Smooth muscle cell (in vitro differentiated cells): ENCODE measurements at regions not wholly inside any gene's neighbourhood (a gene's known extent, or its start where the extent isn't known, plus 50 kb on each side); places are given as distances from the start of the nearest gene placed in this dataset.

Source experiments
- DNase-seq: peaks from one replicate; lab custom pipeline; 2025; ENCODE audit not compliant: unreplicated experiment; lab: John Stamatoyannopoulos, UW
- H2AFZ ChIP-seq: fragments of 200-600 bp; sonication (generic); 2 replicates; pipeline ENCODE4 v1.6.0; 2016; ENCODE audit warnings: antibody characterized with exemption, low read depth, mild to moderate bottlenecking
- H3F3A ChIP-seq: fragments of 200-600 bp; sonication (generic); 2 replicates; pipeline ENCODE4 v1.6.0; 2017; ENCODE audit warnings: antibody characterized with exemption, low read depth
- H3K27ac ChIP-seq: fragments of 200-600 bp; sonication (generic); 2 replicates; pipeline ENCODE4 v1.5.1; 2016; ENCODE audit warnings: low read depth, mild to moderate bottlenecking
- H3K27me3 ChIP-seq: fragments of 200-600 bp; sonication (generic); 2 replicates; pipeline ENCODE4 v1.6.1; 2016; ENCODE audit warnings: low read depth, mild to moderate bottlenecking
- H3K36me3 ChIP-seq: fragments of 200-600 bp; sonication (generic); 2 replicates; pipeline ENCODE4 v1.5.1; 2016; ENCODE audit warnings: low read depth
- H3K4me1 ChIP-seq: fragments of 200-600 bp; sonication (generic); 2 replicates; pipeline ENCODE4 v1.5.1; 2016; ENCODE audit warnings: low read depth
- H3K4me2 ChIP-seq: fragments of 200-600 bp; sonication (generic); 2 replicates; pipeline ENCODE4 v1.6.0; 2016; ENCODE audit warnings: mild to moderate bottlenecking
- H3K4me3 ChIP-seq: fragments of 200-600 bp; sonication (generic); 2 replicates; pipeline ENCODE4 v1.5.1; 2016; ENCODE audit warnings: mild to moderate bottlenecking
- H3K79me2 ChIP-seq: fragments of 200-600 bp; sonication (generic); 2 replicates; pipeline ENCODE4 v1.6.0; 2016; ENCODE audit warnings: low read depth, mild to moderate bottlenecking
- H3K9ac ChIP-seq: fragments of 200-600 bp; sonication (generic); 2 replicates; pipeline ENCODE4 v1.6.0; 2016; ENCODE audit warnings: low read depth
- H3K9me3 ChIP-seq: fragments of 200-600 bp; sonication (generic); replicated peaks from 2 replicates; pipeline ENCODE4 v1.5.1; 2016; ENCODE audit warnings: low read depth
- H4K20me1 ChIP-seq: fragments of 200-600 bp; sonication (generic); 2 replicates; pipeline ENCODE4 v1.6.0; 2016; ENCODE audit warnings: low read depth
- WGBS: methylation state at CpG from one replicate; pipeline ENCODE4 v1.1.7; 2016; ENCODE audit warnings: low lambda C conversion rate; 5-methylcytosine and 5-hydroxymethylcytosine counted together
- TF ChIP-seq, protein P1 (sequence below): fragments of 200-600 bp; sonication (generic); IDR thresholded peaks from 2 replicates; pipeline ENCODE4 v1.5.1; 2017; ENCODE audit warnings: borderline replicate concordance, mild to moderate bottlenecking, antibody characterized with exemption; ENCODE audit not compliant: insufficient read depth, poor library complexity, severe bottlenecking

- Histone ChIP-seq H4K20me1 (no peaks in the 10 kb centered on the region), H3K27ac (no peak overlapping the region), H3K9me3 (no peaks in the 10 kb centered on the region), H3K27me3 (peaks cover 8% of the 10 kb centered on the region), H3K4me1 (no peaks in the 10 kb centered on the region), H3K4me2 (no peak overlapping the region), H3K4me3 (no peak overlapping the region), H3K79me2 (no peaks in the 10 kb centered on the region), H3F3A (no peaks in the 10 kb centered on the region), H3K9ac (no peak overlapping the region), H2AFZ (no peak overlapping the region), H3K36me3 (no peaks in the 10 kb centered on the region)
- DNase-seq = no peak
- WGBS = 94% methylated on average over 14 of the region's 14 CpGs
- TF ChIP-seq, protein P1, sequence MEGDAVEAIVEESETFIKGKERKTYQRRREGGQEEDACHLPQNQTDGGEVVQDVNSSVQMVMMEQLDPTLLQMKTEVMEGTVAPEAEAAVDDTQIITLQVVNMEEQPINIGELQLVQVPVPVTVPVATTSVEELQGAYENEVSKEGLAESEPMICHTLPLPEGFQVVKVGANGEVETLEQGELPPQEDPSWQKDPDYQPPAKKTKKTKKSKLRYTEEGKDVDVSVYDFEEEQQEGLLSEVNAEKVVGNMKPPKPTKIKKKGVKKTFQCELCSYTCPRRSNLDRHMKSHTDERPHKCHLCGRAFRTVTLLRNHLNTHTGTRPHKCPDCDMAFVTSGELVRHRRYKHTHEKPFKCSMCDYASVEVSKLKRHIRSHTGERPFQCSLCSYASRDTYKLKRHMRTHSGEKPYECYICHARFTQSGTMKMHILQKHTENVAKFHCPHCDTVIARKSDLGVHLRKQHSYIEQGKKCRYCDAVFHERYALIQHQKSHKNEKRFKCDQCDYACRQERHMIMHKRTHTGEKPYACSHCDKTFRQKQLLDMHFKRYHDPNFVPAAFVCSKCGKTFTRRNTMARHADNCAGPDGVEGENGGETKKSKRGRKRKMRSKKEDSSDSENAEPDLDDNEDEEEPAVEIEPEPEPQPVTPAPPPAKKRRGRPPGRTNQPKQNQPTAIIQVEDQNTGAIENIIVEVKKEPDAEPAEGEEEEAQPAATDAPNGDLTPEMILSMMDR = no peak
These were observed 55.9 kb upstream of the SLC66A3 start for GRCh38 chr2:11099122-11100065.

DNA sequence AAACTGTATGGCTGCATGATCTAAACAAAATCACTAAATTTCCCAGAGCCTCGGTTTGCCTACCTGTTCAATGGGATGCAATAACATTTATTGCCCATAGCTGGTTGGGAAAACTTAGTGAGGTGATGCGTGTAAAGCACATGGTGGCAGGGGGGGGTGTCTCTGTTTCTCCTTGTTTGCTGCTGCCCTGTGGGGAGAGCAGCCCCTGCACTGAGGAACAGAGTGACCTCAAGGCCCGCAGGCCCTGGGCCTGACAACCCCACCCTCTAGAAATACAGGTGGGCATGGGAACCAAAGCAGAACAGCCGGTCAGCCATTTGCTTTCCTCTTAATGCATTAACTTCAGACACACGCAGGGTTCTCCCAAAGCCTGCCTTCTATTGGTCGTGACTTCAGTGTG is 55.1 kb upstream of the SLC66A3 start:
- no peak overlapping the region for H3K27ac ChIP-seq
- 88% methylated on average over 6 of the region's 6 CpGs for WGBS

GRCh38 chr2:11100976-11101375 is 54.3 kb upstream of the SLC66A3 start:
- Histone ChIP-seq H3K27ac (no peak overlapping the region), H3K9me3 (no peaks in the 10 kb centered on the region), H3K4me1 (no peaks in the 10 kb centered on the region), H3K4me3 (no peak overlapping the region), H4K20me1 (no peaks in the 10 kb centered on the region), H2AFZ (no peak overlapping the region), H3K4me2 (no peak overlapping the region), H3K36me3 (no peaks in the 10 kb centered on the region), H3K9ac (no peak overlapping the region), H3K27me3 (peaks cover 8% of the 10 kb centered on the region), H3F3A (no peaks in the 10 kb centered on the region), H3K79me2 (no peaks in the 10 kb centered on the region)
- TF ChIP-seq, protein P1 = no peak
- 96% methylated on average over 6 of the region's 6 CpGs for WGBS
- no peak for DNase-seq

More for the DNA sequence above, 55.1 kb upstream of the SLC66A3 start:
- H3K4me2 ChIP-seq = no peak overlapping the region
- peaks cover 8% of the 10 kb centered on the region for H3K27me3 ChIP-seq
- H3K9ac ChIP-seq = no peak overlapping the region
- no peaks in the 10 kb centered on the region for H3F3A ChIP-seq
- no peak overlapping the region for H3K4me3 ChIP-seq
- no peak for DNase-seq
- no peaks in the 10 kb centered on the region for H4K20me1 ChIP-seq
- no peaks in the 10 kb centered on the region for H3K4me1 ChIP-seq
- no peaks in the 10 kb centered on the region for H3K79me2 ChIP-seq
- no peak overlapping the region for H2AFZ ChIP-seq
- no peaks in the 10 kb centered on the region for H3K36me3 ChIP-seq
- H3K9me3 ChIP-seq = no peaks in the 10 kb centered on the region
- TF ChIP-seq, protein P1 = no peak
